ENCODE measurements at regions not wholly inside any gene's neighbourhood (a gene's known extent, or its start where the extent isn't known, plus 50 kb on each side); places are given as distances from the start of the nearest gene placed in this dataset.

DNA sequence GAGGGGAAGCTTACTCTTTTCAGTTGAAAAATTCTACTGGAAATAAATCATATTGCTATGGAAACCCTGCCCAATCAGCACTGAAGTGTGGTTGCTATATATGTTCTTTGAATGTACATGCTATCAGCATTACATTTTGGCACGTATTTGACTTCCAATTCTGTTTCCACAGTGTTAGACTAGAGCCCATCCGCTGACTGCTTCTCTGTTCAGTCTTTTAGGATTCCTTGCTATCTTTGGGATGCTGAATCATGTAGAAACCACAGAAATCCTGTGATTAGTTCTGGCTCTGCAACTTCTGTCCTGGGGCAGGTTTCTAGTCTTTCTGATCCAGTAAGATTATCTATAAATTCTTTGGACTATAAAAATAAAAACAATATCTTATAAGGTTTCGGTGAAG is 128.2 kb upstream of the SLC7A14 start:
- Histone ChIP-seq H3K4me3 (ENCODE audit: insufficient read length, low read depth) (no peak overlapping the region), H3K9ac (ENCODE audit: insufficient read length, low read depth) (no peak overlapping the region), H3K4me1 (ENCODE audit: insufficient read depth, insufficient read length) (no peaks in the 10 kb centered on the region), H3K27me3 (ENCODE audit: insufficient read depth, insufficient read length) (no peaks in the 10 kb centered on the region), H3K36me3 (ENCODE audit: insufficient read depth, insufficient read length, low read length) (no peaks in the 10 kb centered on the region), H3K9me3 (ENCODE audit: insufficient read depth, low read length) (peaks cover 17% of the 10 kb centered on the region)
- TF ChIP-seq ZNF274 (IDR thresholded peaks at IDR 0.05; ENCODE audit: low read depth, low read length) = no peak
- TF ChIP-seq SUZ12 (IDR thresholded peaks at IDR 0.05; ENCODE audit: extremely low read depth, insufficient read depth, insufficient read length) = no peak
- TF ChIP-seq YY1 (IDR thresholded peaks at IDR 0.05; ENCODE audit: insufficient read depth, insufficient read length) = no peak
- no peak for DNase-seq (ENCODE audit: low read depth, low spot score)

- Histone ChIP-seq H3K36me3 (ENCODE audit: insufficient read depth, insufficient read length, low read length) (no peaks in the 10 kb centered on the region), H3K4me3 (ENCODE audit: insufficient read length, low read depth) (no peak overlapping the region), H3K9me3 (ENCODE audit: insufficient read depth, low read length) (peaks cover 20% of the 10 kb centered on the region), H3K9ac (ENCODE audit: insufficient read length, low read depth) (no peak overlapping the region), H3K4me1 (ENCODE audit: insufficient read depth, insufficient read length) (no peaks in the 10 kb centered on the region), H3K27me3 (ENCODE audit: insufficient read depth, insufficient read length) (no peaks in the 10 kb centered on the region)
- TF ChIP-seq ZNF274 (IDR thresholded peaks at IDR 0.05; ENCODE audit: low read depth, low read length) (no peak), SUZ12 (IDR thresholded peaks at IDR 0.05; ENCODE audit: extremely low read depth, insufficient read depth, insufficient read length) (no peak), YY1 (IDR thresholded peaks at IDR 0.05; ENCODE audit: insufficient read depth, insufficient read length) (no peak)
- DNase-seq (ENCODE audit: low read depth, low spot score) = no peak
Measured at GRCh38 chr3:170713653-170714052, 127.8 kb upstream of the SLC7A14 start.

DNA sequence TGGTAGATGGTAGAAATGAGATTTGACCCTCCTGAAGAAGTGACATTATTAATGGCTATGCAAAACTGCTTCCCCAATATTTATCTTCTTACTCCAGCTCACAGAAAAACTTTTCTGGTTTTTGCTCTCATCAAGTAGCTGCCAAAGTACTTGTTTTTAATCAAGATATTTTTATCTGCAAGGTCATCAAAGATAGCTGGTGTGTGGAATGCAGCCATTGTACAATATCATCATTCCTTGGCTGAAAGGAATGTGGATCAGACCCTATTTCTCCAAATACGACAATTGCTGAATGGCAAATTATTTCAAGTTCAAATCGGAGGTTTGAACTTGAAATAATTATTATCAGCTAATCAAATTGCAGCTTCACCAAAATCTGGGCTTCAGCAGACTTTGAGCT is 126.9 kb upstream of the SLC7A14 start:
- no peaks in the 10 kb centered on the region for H3K27me3 ChIP-seq (ENCODE audit: insufficient read depth, insufficient read length)
- H3K36me3 ChIP-seq (ENCODE audit: insufficient read depth, insufficient read length, low read length) = no peaks in the 10 kb centered on the region
- H3K9me3 ChIP-seq (ENCODE audit: insufficient read depth, low read length) = peaks cover 18% of the 10 kb centered on the region
- TF ChIP-seq YY1 (IDR thresholded peaks at IDR 0.05; ENCODE audit: insufficient read depth, insufficient read length) = no peak
- no peak for TF ChIP-seq SUZ12 (IDR thresholded peaks at IDR 0.05; ENCODE audit: extremely low read depth, insufficient read depth, insufficient read length)
- no peak for TF ChIP-seq ZNF274 (IDR thresholded peaks at IDR 0.05; ENCODE audit: low read depth, low read length)
- H3K4me1 ChIP-seq (ENCODE audit: insufficient read depth, insufficient read length) = no peaks in the 10 kb centered on the region
- H3K9ac ChIP-seq (ENCODE audit: insufficient read length, low read depth) = no peak overlapping the region
- no peak overlapping the region for H3K4me3 ChIP-seq (ENCODE audit: insufficient read length, low read depth)
- no peak for DNase-seq (ENCODE audit: low read depth, low spot score)

DNA sequence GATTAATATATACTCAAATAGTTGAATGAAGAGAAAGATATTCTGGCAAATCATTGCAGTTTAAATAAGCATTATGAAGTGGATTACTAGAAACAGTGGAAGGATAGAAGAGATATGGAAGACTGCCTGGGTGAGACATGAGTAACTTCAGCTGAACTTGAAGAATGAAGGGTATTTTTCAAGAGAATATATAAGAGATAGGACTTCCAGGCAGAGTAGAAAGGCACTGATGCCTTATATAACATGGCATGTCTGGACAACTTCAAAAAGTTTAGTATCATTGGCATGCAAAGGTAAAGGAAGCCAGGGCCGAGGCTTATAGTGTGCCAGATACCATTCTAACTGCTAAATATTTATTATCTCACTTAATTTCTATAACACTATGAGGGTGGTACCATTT is 126.5 kb upstream of the SLC7A14 start:
- Histone ChIP-seq H3K4me3 (ENCODE audit: insufficient read length, low read depth) (no peak overlapping the region), H3K9me3 (ENCODE audit: insufficient read depth, low read length) (peaks cover 18% of the 10 kb centered on the region), H3K27me3 (ENCODE audit: insufficient read depth, insufficient read length) (no peaks in the 10 kb centered on the region), H3K4me1 (ENCODE audit: insufficient read depth, insufficient read length) (no peaks in the 10 kb centered on the region), H3K9ac (ENCODE audit: insufficient read length, low read depth) (no peak overlapping the region), H3K36me3 (ENCODE audit: insufficient read depth, insufficient read length, low read length) (no peaks in the 10 kb centered on the region)
- DNase-seq (ENCODE audit: low read depth, low spot score) = no peak
- no peak for TF ChIP-seq YY1 (IDR thresholded peaks at IDR 0.05; ENCODE audit: insufficient read depth, insufficient read length)
- no peak for TF ChIP-seq ZNF274 (IDR thresholded peaks at IDR 0.05; ENCODE audit: low read depth, low read length)
- no peak for TF ChIP-seq SUZ12 (IDR thresholded peaks at IDR 0.05; ENCODE audit: extremely low read depth, insufficient read depth, insufficient read length)

- H3K9me3 ChIP-seq (ENCODE audit: insufficient read depth, low read length) = peaks cover 18% of the 10 kb centered on the region
- H3K4me3 ChIP-seq (ENCODE audit: insufficient read length, low read depth) = no peak overlapping the region
- H3K4me1 ChIP-seq (ENCODE audit: insufficient read depth, insufficient read length) = no peaks in the 10 kb centered on the region
- no peaks in the 10 kb centered on the region for H3K27me3 ChIP-seq (ENCODE audit: insufficient read depth, insufficient read length)
- TF ChIP-seq YY1 (IDR thresholded peaks at IDR 0.05; ENCODE audit: insufficient read depth, insufficient read length) (no peak), SUZ12 (IDR thresholded peaks at IDR 0.05; ENCODE audit: extremely low read depth, insufficient read depth, insufficient read length) (no peak), ZNF274 (IDR thresholded peaks at IDR 0.05; ENCODE audit: low read depth, low read length) (no peak)
- H3K9ac ChIP-seq (ENCODE audit: insufficient read length, low read depth) = no peak overlapping the region
- H3K36me3 ChIP-seq (ENCODE audit: insufficient read depth, insufficient read length, low read length) = no peaks in the 10 kb centered on the region
- DNase-seq (ENCODE audit: low read depth, low spot score) = no peak
Measured at GRCh38 chr3:170711786-170712185, 125.9 kb upstream of the SLC7A14 start.

DNA sequence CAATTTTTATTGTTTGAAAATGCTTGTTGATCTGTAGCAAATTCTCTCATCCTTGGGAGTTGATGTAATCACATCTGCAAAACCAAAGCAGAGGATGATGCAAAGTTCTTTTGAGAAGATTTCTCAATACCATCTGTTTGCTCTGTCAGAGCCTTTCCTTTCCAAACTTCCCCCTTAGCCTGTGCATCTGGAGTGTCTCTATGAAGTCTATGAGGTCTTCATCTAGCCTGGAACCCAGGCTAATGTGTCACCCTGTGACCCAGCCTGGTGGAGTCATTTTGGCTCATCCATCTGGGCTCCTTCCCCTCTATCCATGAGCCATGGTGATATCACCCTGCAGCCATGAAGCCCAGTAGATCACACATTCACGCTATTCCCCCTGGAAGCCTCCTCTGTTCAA is 123.2 kb upstream of the SLC7A14 start:
- no peak overlapping the region for H3K9ac ChIP-seq (ENCODE audit: insufficient read length, low read depth)
- H3K4me1 ChIP-seq (ENCODE audit: insufficient read depth, insufficient read length) = no peaks in the 10 kb centered on the region
- H3K36me3 ChIP-seq (ENCODE audit: insufficient read depth, insufficient read length, low read length) = no peaks in the 10 kb centered on the region
- no peak for TF ChIP-seq SUZ12 (IDR thresholded peaks at IDR 0.05; ENCODE audit: extremely low read depth, insufficient read depth, insufficient read length)
- TF ChIP-seq ZNF274 (IDR thresholded peaks at IDR 0.05; ENCODE audit: low read depth, low read length) = no peak
- no peak for TF ChIP-seq YY1 (IDR thresholded peaks at IDR 0.05; ENCODE audit: insufficient read depth, insufficient read length)
- H3K9me3 ChIP-seq (ENCODE audit: insufficient read depth, low read length) = peaks cover 18% of the 10 kb centered on the region
- DNase-seq (ENCODE audit: low read depth, low spot score) = no peak
- no peaks in the 10 kb centered on the region for H3K27me3 ChIP-seq (ENCODE audit: insufficient read depth, insufficient read length)
- no peak overlapping the region for H3K4me3 ChIP-seq (ENCODE audit: insufficient read length, low read depth)

DNA sequence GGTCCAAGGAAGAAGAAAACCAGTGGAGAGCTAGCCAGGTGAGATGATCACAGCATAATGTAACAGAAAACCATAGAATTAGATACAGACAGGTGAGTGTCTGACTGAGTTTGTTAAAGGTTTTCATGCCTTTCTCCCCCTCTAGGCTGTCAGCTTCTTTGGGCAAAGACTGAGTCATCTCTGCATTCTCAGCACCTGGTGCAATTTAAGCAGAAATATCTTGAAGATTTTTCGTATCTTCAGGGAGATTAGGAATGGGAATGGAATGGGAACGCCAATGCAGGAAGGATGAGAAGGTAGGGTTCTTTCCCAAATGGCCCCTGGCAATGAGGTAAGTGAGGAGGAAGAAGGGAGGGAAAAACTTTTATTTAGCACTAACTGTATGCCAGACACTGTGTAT is 122.0 kb upstream of the SLC7A14 start:
- DNase-seq (ENCODE audit: low read depth, low spot score) = no peak

More for the DNA sequence above, 122.0 kb upstream of the SLC7A14 start:
- TF ChIP-seq ZNF274 (IDR thresholded peaks at IDR 0.05; ENCODE audit: low read depth, low read length) (no peak), SUZ12 (IDR thresholded peaks at IDR 0.05; ENCODE audit: extremely low read depth, insufficient read depth, insufficient read length) (no peak), YY1 (IDR thresholded peaks at IDR 0.05; ENCODE audit: insufficient read depth, insufficient read length) (no peak)
- no peaks in the 10 kb centered on the region for H3K36me3 ChIP-seq (ENCODE audit: insufficient read depth, insufficient read length, low read length)
- H3K4me3 ChIP-seq (ENCODE audit: insufficient read length, low read depth) = no peak overlapping the region
- peaks cover 18% of the 10 kb centered on the region for H3K9me3 ChIP-seq (ENCODE audit: insufficient read depth, low read length)
- no peaks in the 10 kb centered on the region for H3K27me3 ChIP-seq (ENCODE audit: insufficient read depth, insufficient read length)
- no peak overlapping the region for H3K9ac ChIP-seq (ENCODE audit: insufficient read length, low read depth)
- H3K4me1 ChIP-seq (ENCODE audit: insufficient read depth, insufficient read length) = no peaks in the 10 kb centered on the region
